Activated B cell treated with CpG ODN at 0.5 μM for 24 hours (primary cell): ENCODE measurements at regions not wholly inside any gene's neighbourhood (a gene's known extent, or its start where the extent isn't known, plus 50 kb on each side); places are given as distances from the start of the nearest gene placed in this dataset.

Experiments
- ATAC-seq: fragments of 200-7000 bp; cut with Tn5 transposase; one replicate; pipeline ENCODE4 v1.10.0; 2021; ENCODE audit warnings: low read depth, mild to moderate bottlenecking, moderate library complexity
- CTCF ChIA-PET: fragments of 350-600 bp; sonication (Branson Sonifier 250); formaldehyde crosslinking; loops from one replicate; lab custom pipeline; 2021; ENCODE audit warnings: antibody characterized with exemption; lab: Charles Lee
- POLR2A ChIA-PET: fragments of 350-600 bp; sonication (Branson Sonifier 250); formaldehyde crosslinking; loops from one replicate; lab custom pipeline; 2021; ENCODE audit warnings: antibody characterized with exemption; lab: Charles Lee
- DNase-seq: peaks from one replicate; pipeline ENCODE4 v3.0.0; 2022
- H3K27ac Mint-ChIP-seq: one replicate; pipeline ENCODE4 v1.8.0; 2020; ENCODE audit warnings: mixed read lengths
- H3K27me3 Mint-ChIP-seq: one replicate; pipeline ENCODE4 v1.8.0; 2021; ENCODE audit warnings: mixed read lengths
- H3K36me3 Mint-ChIP-seq: one replicate; pipeline ENCODE4 v1.8.0; 2021; ENCODE audit warnings: low read depth, mixed read lengths
- H3K4me1 Mint-ChIP-seq: one replicate; pipeline ENCODE4 v1.8.0; 2021; ENCODE audit warnings: mixed read lengths
- H3K4me3 Mint-ChIP-seq: one replicate; pipeline ENCODE4 v1.8.0; 2020; ENCODE audit warnings: mild to moderate bottlenecking, mixed read lengths
- H3K9me3 Mint-ChIP-seq: one replicate; pipeline ENCODE4 v1.8.0; 2020; ENCODE audit warnings: mixed read lengths
- CTCF ChIP-seq: fragments of 200-600 bp; IDR thresholded peaks from one replicate; pipeline ENCODE4 v1.8.0; 2022; ENCODE audit warnings: antibody characterized with exemption, mild to moderate bottlenecking
- intact Hi-C: fragments of 100-400 bp; cut with micrococcal nuclease; formaldehyde crosslinking; loops from one replicate; pipeline ENCODE4 v1.15.1; 2024

GRCh38 chr10:31120961-31121685, 89.5 kb upstream of the ZNF438 start:
- Mint-ChIP-seq H3K4me1 (peaks cover 5% of the 10 kb centered on the region), H3K36me3 (no peaks in the 10 kb centered on the region), H3K27ac (no peak overlapping the region), H3K9me3 (no peaks in the 10 kb centered on the region), H3K27me3 (peaks cover 4% of the 10 kb centered on the region), H3K4me3 (no peak overlapping the region)
- TF ChIP-seq CTCF: no peak
- ChIA-PET POLR2A (no interaction called here), CTCF (no interaction called here)
- DNase-seq (no peak), ATAC-seq (no peak)
- intact Hi-C loops: no loop called here

DNA sequence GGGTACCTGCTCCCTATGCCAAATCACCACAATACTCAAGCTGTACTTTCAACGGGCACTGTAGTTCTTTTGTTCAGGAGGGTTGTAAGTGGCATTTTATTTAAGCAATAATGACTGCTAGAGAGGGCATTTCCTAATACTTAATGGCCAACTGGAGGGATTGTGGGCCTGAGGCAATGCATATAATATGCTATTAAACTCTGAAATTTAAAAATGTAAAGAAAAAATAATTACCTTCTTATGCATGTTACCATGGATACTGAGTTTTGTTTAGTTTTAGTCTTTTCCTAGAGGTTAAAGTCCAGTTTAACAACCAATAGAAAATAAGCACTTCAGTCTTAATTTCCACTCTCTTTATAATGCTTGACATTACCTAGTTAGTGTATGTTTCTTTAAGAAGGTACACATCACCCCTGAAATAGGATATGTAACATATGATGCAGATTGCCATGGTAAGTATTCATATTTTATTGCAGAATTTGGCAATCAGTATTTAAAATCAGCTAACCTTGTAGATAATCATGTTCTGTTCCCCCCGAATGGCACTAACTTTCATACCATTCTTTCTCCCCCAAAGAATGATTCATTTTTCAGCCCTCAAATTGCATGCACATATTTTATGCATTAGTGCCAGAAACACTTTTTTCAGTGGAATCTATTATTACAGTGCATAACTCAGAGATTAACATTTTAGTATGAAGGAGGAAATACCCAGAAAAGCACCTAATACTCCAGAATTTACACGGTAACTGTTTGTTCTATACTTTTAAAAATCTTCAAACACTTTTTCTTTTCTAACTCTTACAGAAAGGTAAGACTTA, 90.3 kb upstream of the ZNF438 start:
- CTCF ChIA-PET: no interaction called here

GRCh38 chr10:31123946-31124345, 92.3 kb upstream of the ZNF438 start:
- no peak for TF ChIP-seq CTCF
- POLR2A ChIA-PET: no interaction called here
- Mint-ChIP-seq H3K9me3 (no peaks in the 10 kb centered on the region), H3K27me3 (peaks cover 2% of the 10 kb centered on the region), H3K36me3 (no peaks in the 10 kb centered on the region), H3K27ac (no peak overlapping the region), H3K4me3 (no peak overlapping the region), H3K4me1 (peaks cover 5% of the 10 kb centered on the region)
- ATAC-seq: no peak
- intact Hi-C loops: no loop called here
- no peak for DNase-seq
- CTCF ChIA-PET: no interaction called here

More for the DNA sequence above, 90.3 kb upstream of the ZNF438 start:
- no peak overlapping the region for H3K27ac Mint-ChIP-seq
- DNase-seq (no peak), ATAC-seq (no peak)
- H3K36me3 Mint-ChIP-seq: no peaks in the 10 kb centered on the region
- peaks cover 4% of the 10 kb centered on the region for H3K27me3 Mint-ChIP-seq
- POLR2A ChIA-PET: no interaction called here
- peaks cover 5% of the 10 kb centered on the region for H3K4me1 Mint-ChIP-seq
- no peak for TF ChIP-seq CTCF
- no peak overlapping the region for H3K4me3 Mint-ChIP-seq
- intact Hi-C loops: no loop called here
- no peaks in the 10 kb centered on the region for H3K9me3 Mint-ChIP-seq

DNA sequence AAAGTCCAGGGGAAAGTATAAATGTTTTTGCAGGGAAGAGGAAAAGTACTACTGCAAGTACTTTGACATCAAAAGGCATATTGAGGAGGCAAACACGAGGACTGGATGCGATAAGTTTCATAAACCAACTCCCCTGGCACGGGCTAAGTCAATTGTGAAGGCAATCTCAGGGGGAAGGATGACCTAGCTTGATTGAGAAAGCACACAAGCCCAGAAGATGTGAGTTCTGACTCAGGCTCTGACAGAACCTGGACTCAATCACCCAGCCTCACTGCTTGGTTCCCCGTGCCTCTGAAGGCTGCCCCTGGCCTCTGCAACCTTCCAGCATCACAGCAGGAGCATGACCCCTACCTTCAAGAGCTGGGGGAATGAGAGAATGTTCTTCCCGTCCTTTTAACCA, 93.2 kb upstream of the ZNF438 start:
- Mint-ChIP-seq H3K4me3 (no peak overlapping the region), H3K4me1 (peaks cover 5% of the 10 kb centered on the region), H3K9me3 (no peaks in the 10 kb centered on the region), H3K27me3 (peaks cover 2% of the 10 kb centered on the region), H3K27ac (no peak overlapping the region), H3K36me3 (no peaks in the 10 kb centered on the region)
- no peak for TF ChIP-seq CTCF
- CTCF ChIA-PET: interaction anchor here (0.5 kb wide), 1 partner anchor 91 kb away, joined by 5 read pairs; no protein-coding TSS in a partner anchor
- POLR2A ChIA-PET: no interaction called here
- DNase-seq: no peak
- ATAC-seq: no peak
- intact Hi-C loops: no loop called here

DNA sequence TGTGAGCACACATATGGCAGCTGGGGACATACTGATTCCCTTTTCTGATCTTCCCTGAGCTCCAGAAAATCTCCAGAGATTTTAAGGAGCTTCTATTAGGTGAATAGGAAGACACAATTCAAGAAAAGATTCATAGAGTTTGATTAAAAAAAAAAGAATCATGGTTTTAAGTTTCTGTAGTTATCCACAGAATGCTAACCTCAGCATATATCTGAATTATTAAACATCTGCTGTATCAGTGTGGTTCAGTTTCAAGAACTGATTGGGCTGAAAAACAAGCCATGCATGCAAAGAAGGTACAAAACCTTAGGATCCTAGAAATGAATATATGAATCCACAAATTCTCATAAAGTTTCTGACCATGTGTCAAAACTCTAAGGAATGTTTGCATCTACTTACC, 94.1 kb upstream of the ZNF438 start:
- Mint-ChIP-seq H3K27ac (no peak overlapping the region), H3K27me3 (peaks cover 2% of the 10 kb centered on the region), H3K4me3 (no peak overlapping the region), H3K4me1 (peaks cover 5% of the 10 kb centered on the region), H3K9me3 (no peaks in the 10 kb centered on the region), H3K36me3 (no peaks in the 10 kb centered on the region)
- TF ChIP-seq CTCF: no peak
- ATAC-seq (no peak), DNase-seq (no peak)
- intact Hi-C loops: no loop called here
- CTCF ChIA-PET: no interaction called here
- POLR2A ChIA-PET: interaction anchor here (0.6 kb wide), 1 partner anchor 27 kb away, joined by 3 read pairs; no protein-coding TSS in a partner anchor
